H1 (cell line): ENCODE measurements at regions not wholly inside any gene's neighbourhood (a gene's known extent, or its start where the extent isn't known, plus 50 kb on each side); places are given as distances from the start of the nearest gene placed in this dataset.

Source experiments
- CTCF ChIA-PET: fragments of 300-600 bp; sonication (Branson Sonifier 250); formaldehyde crosslinking; loops from one replicate; lab custom pipeline; 2021; ENCODE audit not compliant: partially characterized antibody; lab: Charles Lee
- POLR2A ChIA-PET: fragments of 300-600 bp; sonication (Branson Sonifier 250); formaldehyde crosslinking; loops from one replicate; lab custom pipeline; 2021; ENCODE audit warnings: inconsistent platforms; ENCODE audit not compliant: partially characterized antibody; lab: Charles Lee
- DNase-seq, 2 experiments: peaks; one replicate each; pipeline versions ENCODE4 v3.0.0 to v3.0.0-alpha.2; 2010 to 2022; ENCODE audit warnings: low spot score in 2 of 2, low read depth in 1 of 2, mixed read lengths in 1 of 2
- FAIRE-seq: peaks from 2 replicates; lab custom pipeline; 2011; peaks lifted over from hg19 to GRCh38; lab: Jason Lieb, UNC
- H2AFZ ChIP-seq: 2 replicates; pipeline ENCODE4 v1.8.1; 2012; ENCODE audit warnings: low read length, inconsistent platforms
- H2AK5ac ChIP-seq: 2 replicates; pipeline ENCODE4 v1.6.1; 2013; ENCODE audit warnings: low read depth, low read length
- H2BK120ac ChIP-seq: replicated peaks from 2 replicates; pipeline ENCODE3; 2013; ENCODE audit warnings: low read depth, low read length, inconsistent platforms
- H2BK12ac ChIP-seq: 2 replicates; pipeline ENCODE4 v1.6.1; 2013; ENCODE audit warnings: low read depth, low read length
- H2BK15ac ChIP-seq: 2 replicates; pipeline ENCODE4 v1.6.1; 2013; ENCODE audit warnings: low read length
- H2BK20ac ChIP-seq: 2 replicates; pipeline ENCODE4 v1.6.1; 2013; ENCODE audit warnings: low read length
- H2BK5ac ChIP-seq: 2 replicates; pipeline ENCODE4 v1.6.1; 2013; ENCODE audit warnings: low read depth, low read length
- H3K14ac ChIP-seq: 2 replicates; pipeline ENCODE4 v1.6.1; 2013; ENCODE audit warnings: inconsistent platforms; ENCODE audit not compliant: insufficient read length
- H3K18ac ChIP-seq: 2 replicates; pipeline ENCODE4 v1.6.1; 2013; ENCODE audit warnings: low read length; ENCODE audit errors: extremely low read depth
- H3K23ac ChIP-seq: 2 replicates; pipeline ENCODE4 v1.6.1; 2013; ENCODE audit warnings: inconsistent platforms; ENCODE audit not compliant: insufficient read length
- H3K23me2 ChIP-seq: 2 replicates; pipeline ENCODE4 v1.6.1; 2013; ENCODE audit warnings: low read depth, low read length
- H3K27ac ChIP-seq: 2 replicates; pipeline ENCODE4 v1.6.1; 2011; ENCODE audit warnings: low read depth, low read length, inconsistent platforms
- H3K27me3 ChIP-seq, 4 experiments: replicated peaks in 1 of 4; 1 replicate in 1 of 4; 2 replicates in 3 of 4; pipeline versions ENCODE4 v1.6.1 to v1.8.1; 2011 to 2013; ENCODE audit warnings: low read length in 3 of 4, mild to moderate bottlenecking in 3 of 4, inconsistent platforms in 2 of 4, mixed read lengths in 2 of 4, moderate library complexity in 1 of 4; ENCODE audit not compliant: control insufficient read depth in 3 of 4, insufficient read depth in 3 of 4; ENCODE audit errors: extremely low read depth in 1 of 4
- H3K36me3 ChIP-seq, 4 experiments: 2 replicates each; pipeline versions ENCODE4 v1.6.1 to v1.8.1; 2011 to 2013; ENCODE audit warnings: mild to moderate bottlenecking in 4 of 4, low read length in 3 of 4, moderate library complexity in 2 of 4, control low read depth in 1 of 4, inconsistent platforms in 1 of 4; ENCODE audit not compliant: insufficient read depth in 4 of 4, control insufficient read depth in 2 of 4
- H3K4ac ChIP-seq: replicated peaks from 2 replicates; pipeline ENCODE3; 2013; ENCODE audit warnings: low read length, low read depth, mixed read lengths, inconsistent platforms; ENCODE audit not compliant: insufficient read length
- H3K4me1 ChIP-seq, 4 experiments: replicated peaks in 1 of 4; 1 replicate in 1 of 4; 2 replicates in 3 of 4; pipeline versions ENCODE4 v1.6.1 to v1.8.1; 2011 to 2013; ENCODE audit warnings: low read length in 3 of 4, inconsistent platforms in 2 of 4, mixed read lengths in 1 of 4; ENCODE audit not compliant: insufficient read depth in 4 of 4, control insufficient read depth in 3 of 4
- H3K4me2 ChIP-seq, 2 experiments: 2 replicates each; pipeline versions ENCODE4 v1.6.1 to v1.8.1; 2011 to 2013; ENCODE audit warnings: low read depth in 2 of 2, low read length in 2 of 2, control low read depth in 1 of 2, inconsistent platforms in 1 of 2, mild to moderate bottlenecking in 1 of 2; ENCODE audit not compliant: insufficient read depth in 1 of 2
- H3K4me3 ChIP-seq, 4 experiments: fragments of 200-600, 300-600 bp in 1 of 4; sonication (generic), shearing (Covaris generic), sonication (Bioruptor Twin) in 1 of 4; 2 replicates each; pipeline versions ENCODE4 v1.5.1 to v1.8.1; 2011 to 2016; ENCODE audit warnings: low read length in 4 of 4, low read depth in 3 of 4, control low read depth in 2 of 4, inconsistent platforms in 2 of 4, mild to moderate bottlenecking in 2 of 4, mixed read lengths in 1 of 4, moderate library complexity in 1 of 4; ENCODE audit not compliant: insufficient read depth in 2 of 4; ENCODE audit errors: extremely low read depth in 1 of 4
- H3K56ac ChIP-seq: replicated peaks from 2 replicates; pipeline ENCODE3; 2013; ENCODE audit warnings: low read depth, mild to moderate bottlenecking, mixed read lengths, low read length, inconsistent platforms; ENCODE audit not compliant: insufficient read length
- H3K79me1 ChIP-seq: 2 replicates; pipeline ENCODE4 v1.6.1; 2013; ENCODE audit warnings: low read depth, low read length, control low read depth
- H3K79me2 ChIP-seq, 2 experiments: 2 replicates each; pipeline versions ENCODE4 v1.6.1 to v1.8.1; 2012 to 2013; ENCODE audit warnings: low read length in 2 of 2, mild to moderate bottlenecking in 2 of 2, inconsistent platforms in 1 of 2; ENCODE audit not compliant: insufficient read depth in 2 of 2, control insufficient read depth in 1 of 2
- H3K9ac ChIP-seq, 4 experiments: replicated peaks in 1 of 4; 1 replicate in 1 of 4; 2 replicates in 3 of 4; pipeline versions ENCODE4 v1.6.1 to v1.8.1; 2011 to 2013; ENCODE audit warnings: low read depth in 3 of 4, low read length in 3 of 4, control low read depth in 2 of 4, mild to moderate bottlenecking in 2 of 4, moderate library complexity in 2 of 4, inconsistent platforms in 1 of 4; ENCODE audit errors: extremely low read depth in 1 of 4
- H3K9me3 ChIP-seq, 2 experiments: 2 replicates each; pipeline versions ENCODE4 v1.6.1 to v1.8.1; 2012 to 2013; ENCODE audit warnings: mild to moderate bottlenecking in 2 of 2, moderate library complexity in 2 of 2, control low read depth in 1 of 2, inconsistent platforms in 1 of 2, low read depth in 1 of 2, low read length in 1 of 2, mixed read lengths in 1 of 2; ENCODE audit not compliant: insufficient read depth in 2 of 2
- H4K20me1 ChIP-seq, 2 experiments: replicated peaks in 1 of 2; 2 replicates each; pipeline versions ENCODE3 to v1.8.1; 2011 to 2013; ENCODE audit warnings: inconsistent platforms in 2 of 2, low read length in 2 of 2, mild to moderate bottlenecking in 1 of 2; ENCODE audit not compliant: insufficient read depth in 2 of 2, control insufficient read depth in 1 of 2
- H4K5ac ChIP-seq: 2 replicates; pipeline ENCODE4 v1.6.1; 2013; ENCODE audit warnings: low read length, low read depth, mixed read lengths, inconsistent platforms; ENCODE audit not compliant: insufficient read length
- H4K8ac ChIP-seq: 2 replicates; pipeline ENCODE4 v1.8.0; 2013; ENCODE audit warnings: mild to moderate bottlenecking, moderate library complexity, low read length, inconsistent platforms; ENCODE audit not compliant: insufficient read depth; ENCODE audit errors: extremely low read depth
- H4K91ac ChIP-seq: replicated peaks from 2 replicates; pipeline ENCODE3; 2013; ENCODE audit warnings: low read length, mixed read lengths, inconsistent platforms; ENCODE audit not compliant: insufficient read length
- CHD1 ChIP-seq: IDR thresholded peaks from 2 replicates; pipeline ENCODE4 v1.6.1; 2012; ENCODE audit warnings: low read depth, low read length, improper control_type of control experiment
- CTBP2 ChIP-seq: IDR thresholded peaks from 2 replicates; pipeline ENCODE4 v1.7.0; 2011; ENCODE audit warnings: borderline replicate concordance, mild to moderate bottlenecking, moderate library complexity, mixed read lengths, low read length; ENCODE audit not compliant: insufficient read depth, insufficient read length
- EZH2 ChIP-seq: fragments of 200-600 bp; sonication (generic); IDR thresholded peaks from 2 replicates; pipeline ENCODE4 v1.7.1; 2012; ENCODE audit warnings: low read depth, mild to moderate bottlenecking, moderate library complexity, low read length, inconsistent platforms; ENCODE audit not compliant: severe bottlenecking
- FOSL1 ChIP-seq: IDR thresholded peaks from 2 replicates; pipeline ENCODE4 v1.6.1; 2011; ENCODE audit warnings: mild to moderate bottlenecking, low read depth, low read length, moderate library complexity; ENCODE audit not compliant: insufficient read depth
- GABPA ChIP-seq: IDR thresholded peaks from 2 replicates; pipeline ENCODE4 v1.6.1; 2011; ENCODE audit warnings: mild to moderate bottlenecking, low read length, moderate library complexity, borderline replicate concordance; ENCODE audit not compliant: insufficient read depth
- KDM5A ChIP-seq: fragments of 200-600 bp; IDR thresholded peaks from 2 replicates; pipeline ENCODE4 v1.7.1; 2012; ENCODE audit warnings: mild to moderate bottlenecking, low read length, inconsistent platforms, mixed read lengths
- PHF8 ChIP-seq: fragments of 200-600 bp; sonication (generic); conservative IDR thresholded peaks from 2 replicates; pipeline ENCODE4 v1.7.1; 2012; ENCODE audit warnings: low read depth, mild to moderate bottlenecking, inconsistent platforms, low read length, moderate library complexity
- POU5F1 ChIP-seq: IDR thresholded peaks from 2 replicates; pipeline ENCODE4 v1.6.1; 2011; ENCODE audit warnings: low read depth, mild to moderate bottlenecking, low read length, moderate library complexity
- RXRA ChIP-seq: IDR thresholded peaks from 2 replicates; pipeline ENCODE4 v1.6.1; 2011; ENCODE audit warnings: low read depth, mild to moderate bottlenecking, low read length, moderate library complexity; ENCODE audit not compliant: insufficient read depth
- SIX5 ChIP-seq: IDR thresholded peaks from 2 replicates; pipeline ENCODE4 v1.6.1; 2011; ENCODE audit warnings: mild to moderate bottlenecking, low read depth, low read length
- SP2 ChIP-seq: IDR thresholded peaks from 2 replicates; pipeline ENCODE4 v1.6.1; 2012; ENCODE audit warnings: mild to moderate bottlenecking, low read length, inconsistent platforms
- SRF ChIP-seq: IDR thresholded peaks from 2 replicates; pipeline ENCODE4 v1.6.1; 2011; ENCODE audit warnings: mild to moderate bottlenecking, low read depth, low read length, moderate library complexity
- TBP ChIP-seq: IDR thresholded peaks from 2 replicates; pipeline ENCODE4 v1.6.1; 2011; ENCODE audit warnings: low read depth, low read length, improper control_type of control experiment
- WGBS, 2 experiments: shearing (Covaris generic) in 1 of 2; methylation state at CpG; one replicate each; pipeline versions ENCODE4 v1.1.6 to v1.1.7; 2013 to 2015; ENCODE audit warnings: low lambda C conversion rate in 2 of 2, mixed read lengths in 2 of 2, inconsistent platforms in 1 of 2, low coverage in 1 of 2, missing lambda C conversion rate in 1 of 2; ENCODE audit not compliant: insufficient replicate concordance in 2 of 2, insufficient coverage in 1 of 2, insufficient read length in 1 of 2; ENCODE audit errors: extremely low coverage in 1 of 2, missing lambda C conversion rate in 1 of 2; 5-methylcytosine and 5-hydroxymethylcytosine counted together
- TF ChIP-seq, protein P1 (sequence below): IDR thresholded peaks from 2 replicates; pipeline ENCODE4 v1.6.1; 2012; ENCODE audit warnings: inconsistent platforms

DNA sequence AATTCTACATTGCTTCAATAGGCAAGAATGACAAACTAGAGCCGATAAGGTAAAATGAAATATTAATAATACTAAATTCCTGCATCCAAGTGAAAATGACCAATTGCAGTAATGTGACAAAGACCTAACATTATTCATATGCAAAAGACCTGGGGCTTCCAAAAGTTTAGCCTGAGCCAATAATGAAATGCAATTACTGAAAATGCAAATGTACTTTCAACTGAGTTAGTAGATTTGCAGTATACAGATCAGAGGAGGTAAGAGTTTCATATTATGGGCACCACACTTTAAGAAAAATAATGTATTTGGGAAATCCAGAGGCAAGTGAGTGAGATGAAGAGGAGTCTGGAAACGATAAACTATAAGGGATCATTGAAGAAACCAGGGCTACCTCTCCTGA, 193.7 kb upstream of the GMDS start:
- H3K4me3 ChIP-seq: no peak overlapping the region
- no peaks in the 10 kb centered on the region for H3K79me1 ChIP-seq
- H3K14ac ChIP-seq: no peak overlapping the region
- H2BK15ac ChIP-seq: no peak overlapping the region
- H2AFZ ChIP-seq: no peak overlapping the region
- H4K20me1 ChIP-seq: no peaks in the 10 kb centered on the region
- H3K4ac ChIP-seq: no peak overlapping the region
- no peaks in the 10 kb centered on the region for H3K27me3 ChIP-seq
- ChIA-PET CTCF (interaction anchor here (0.6 to 4.9 kb wide), 4 partner anchors 10 to 230 kb away, joined by 3 to 39 read pairs (median 3); no protein-coding TSS in a partner anchor), POLR2A (no interaction called here)
- no peaks in the 10 kb centered on the region for H3K4me1 ChIP-seq
- no peak overlapping the region for H3K56ac ChIP-seq
- H4K5ac ChIP-seq: no peak overlapping the region
- H4K91ac ChIP-seq: no peak overlapping the region
- FAIRE-seq (no peak), DNase-seq (no peak)
- 89% methylated on average over 2 of the region's 2 CpGs; no CpG with 5 or more reads in 1 of the 2 experiments for WGBS, 2 experiments
- H2BK5ac ChIP-seq: no peak overlapping the region
- no peak overlapping the region for H2BK120ac ChIP-seq
- H3K9ac ChIP-seq: no peak overlapping the region; a peak in 1 of 7 replicates
- H3K23ac ChIP-seq: no peak overlapping the region
- no peak overlapping the region for H3K18ac ChIP-seq
- no peaks in the 10 kb centered on the region for H3K23me2 ChIP-seq
- H3K27ac ChIP-seq: no peak overlapping the region
- no peak overlapping the region for H2BK20ac ChIP-seq
- no peak overlapping the region for H2BK12ac ChIP-seq
- no peaks in the 10 kb centered on the region for H3K79me2 ChIP-seq
- no peak overlapping the region for H3K4me2 ChIP-seq
- no peak overlapping the region for H4K8ac ChIP-seq
- no peaks in the 10 kb centered on the region for H3K36me3 ChIP-seq
- H3K9me3 ChIP-seq: no peaks in the 10 kb centered on the region
- H2AK5ac ChIP-seq: no peak overlapping the region
- TF ChIP-seq, protein P1, sequence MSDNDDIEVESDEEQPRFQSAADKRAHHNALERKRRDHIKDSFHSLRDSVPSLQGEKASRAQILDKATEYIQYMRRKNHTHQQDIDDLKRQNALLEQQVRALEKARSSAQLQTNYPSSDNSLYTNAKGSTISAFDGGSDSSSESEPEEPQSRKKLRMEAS: no peak
- no peak for TF ChIP-seq PHF8
- TF ChIP-seq SIX5: no peak
- TF ChIP-seq KDM5A: no peak
- no peak for TF ChIP-seq POU5F1
- no peak for TF ChIP-seq EZH2
- TF ChIP-seq SRF: no peak
- TF ChIP-seq TBP: no peak
- no peak for TF ChIP-seq GABPA
- TF ChIP-seq CHD1: no peak
- no peak for TF ChIP-seq FOSL1
- no peak for TF ChIP-seq RXRA
- TF ChIP-seq CTBP2: no peak
- no peak for TF ChIP-seq SP2
